Fibroblast of villous mesenchyme (primary cell): ENCODE measurements at regions not wholly inside any gene's neighbourhood (a gene's known extent, or its start where the extent isn't known, plus 50 kb on each side); places are given as distances from the start of the nearest gene placed in this dataset.

Source experiments
- DNase-seq: peaks from one replicate; pipeline ENCODE4 v3.0.0-alpha.2; 2010; ENCODE audit warnings: low read depth
- H3K4me3 ChIP-seq: 2 replicates; pipeline ENCODE4 v1.5.1; 2011; ENCODE audit warnings: low read depth, mild to moderate bottlenecking, low read length
- CTCF ChIP-seq: IDR thresholded peaks from 2 replicates; pipeline ENCODE4 v1.5.1; 2012; ENCODE audit warnings: low read depth, mild to moderate bottlenecking, low read length; ENCODE audit not compliant: insufficient read depth

DNA sequence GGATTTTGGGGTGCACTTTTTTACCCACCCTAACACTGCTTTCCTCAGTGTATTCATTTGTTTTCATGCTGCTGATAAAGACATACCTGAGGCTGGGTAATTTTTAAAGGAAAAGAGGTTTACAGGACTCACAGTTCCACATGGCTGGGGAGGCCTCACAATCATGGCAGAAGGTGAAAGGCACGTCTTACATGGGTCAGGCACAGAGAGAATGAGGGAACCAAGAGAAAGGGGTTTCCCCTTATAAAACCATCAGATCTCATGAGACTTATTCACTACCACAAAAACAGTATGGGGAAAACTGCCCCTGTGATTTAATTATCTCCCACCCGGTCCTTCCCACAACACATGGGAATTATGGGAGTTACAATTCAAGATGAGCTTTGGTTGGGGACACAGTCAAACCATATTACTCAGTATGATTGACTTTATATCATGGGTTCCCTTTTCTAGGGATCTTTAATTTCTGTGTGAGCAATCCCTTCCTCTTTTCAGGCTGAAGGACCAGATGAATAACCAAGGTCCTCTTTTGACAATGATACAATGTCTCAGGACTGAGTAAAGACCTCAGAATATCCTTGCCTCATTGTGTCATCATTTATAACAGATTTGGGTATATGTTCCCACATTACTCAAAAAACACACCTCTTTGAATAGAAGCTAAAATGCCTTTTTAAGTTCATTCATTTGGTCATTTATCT is 100.1 kb upstream of the TRIB2 start:
- H3K4me3 ChIP-seq, result no peak overlapping the region
- no peak for TF ChIP-seq CTCF
- DNase-seq, result no peak

GRCh38 chr2:12617366-12617765 is 99.4 kb upstream of the TRIB2 start:
- H3K4me3 ChIP-seq, result no peak overlapping the region
- no peak for TF ChIP-seq CTCF
- DNase-seq, result no peak

- no peak for DNase-seq
- no peak for TF ChIP-seq CTCF
Measured at GRCh38 chr2:12617853-12618252, 98.9 kb upstream of the TRIB2 start.

GRCh38 chr2:12618576-12618975 is 98.2 kb upstream of the TRIB2 start:
- peak; percentile 30 for DNase-seq
- no peak for TF ChIP-seq CTCF
- no peak overlapping the region for H3K4me3 ChIP-seq

More at GRCh38 chr2:12617853-12618252, 98.9 kb upstream of the TRIB2 start:
- H3K4me3 ChIP-seq, result no peak overlapping the region

DNA sequence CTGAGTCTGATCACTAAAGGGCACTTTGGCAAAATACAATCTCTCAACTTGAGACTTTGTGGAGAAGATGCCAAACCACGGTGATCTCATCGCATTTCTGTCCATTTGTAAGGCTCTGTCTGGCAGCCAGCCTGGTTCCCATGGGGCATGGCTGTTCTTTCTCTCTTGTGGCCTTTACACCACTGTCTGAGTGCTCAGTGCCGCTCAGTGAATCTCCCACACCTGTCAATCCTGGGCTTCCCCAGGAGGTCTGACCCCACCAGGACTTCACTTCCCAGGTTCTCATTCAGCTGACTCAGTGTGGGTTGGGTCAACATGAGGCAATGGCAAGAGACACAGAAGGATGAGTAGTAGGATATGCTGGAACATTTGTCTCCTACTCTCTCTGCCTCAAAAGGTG is 96.8 kb upstream of the TRIB2 start:
- H3K4me3 ChIP-seq, result no peak overlapping the region
- no peak for TF ChIP-seq CTCF
- peak; percentile 63 for DNase-seq

DNA sequence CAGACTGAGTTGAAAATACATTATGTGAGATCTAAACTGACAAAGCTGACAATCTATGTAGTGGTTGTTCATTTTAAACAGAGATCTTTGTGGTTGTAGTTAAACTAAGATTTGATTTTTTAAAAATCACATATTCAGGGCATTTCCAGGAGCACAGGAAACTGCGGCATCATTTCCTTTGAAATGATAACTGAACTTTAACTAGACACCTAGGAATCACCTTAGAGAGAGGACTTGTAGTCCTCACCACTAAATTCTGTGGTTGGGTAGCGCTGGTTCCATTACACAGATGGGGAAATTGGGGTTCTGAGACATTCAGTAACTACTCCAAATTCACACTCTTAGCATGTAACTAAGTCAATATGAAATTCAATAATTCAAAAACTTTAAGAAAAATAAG is 96.0 kb upstream of the TRIB2 start:
- no peak for DNase-seq
- no peak for TF ChIP-seq CTCF
- no peak overlapping the region for H3K4me3 ChIP-seq

DNA sequence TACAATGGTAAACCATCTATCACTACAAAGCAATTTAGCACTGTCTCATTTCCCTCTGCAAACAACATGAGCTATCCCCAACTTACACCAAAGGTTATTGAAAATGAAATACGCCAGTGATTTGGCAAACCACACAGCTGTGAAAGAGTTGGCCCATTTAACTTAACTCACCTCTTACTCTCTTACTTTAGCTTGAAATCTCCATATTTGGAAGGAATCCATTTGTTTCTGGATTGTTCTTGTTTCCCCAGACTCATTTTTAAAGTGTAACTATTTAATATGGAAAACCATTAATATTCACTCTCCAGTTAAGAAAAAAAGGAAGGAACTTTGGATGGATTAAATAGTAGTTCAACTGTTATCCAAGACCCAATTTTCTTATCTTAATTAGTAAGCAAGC is 93.7 kb upstream of the TRIB2 start:
- no peak for TF ChIP-seq CTCF
- no peak overlapping the region for H3K4me3 ChIP-seq
- no peak for DNase-seq
